Vagina (tissue), 2 donors: ENCODE measurements at regions not wholly inside any gene's neighbourhood (a gene's known extent, or its start where the extent isn't known, plus 50 kb on each side); places are given as distances from the start of the nearest gene placed in this dataset.

Experiments used
- CTCF ChIP-seq, 3 experiments: fragments of 450-650 bp in 2 of 3; fragments of 200-600 bp in 1 of 3; sonication (generic) in 1 of 3; IDR thresholded peaks; one replicate each; pipeline ENCODE4 v1.5.1; 2017 to 2019; ENCODE audit warnings: antibody characterized with exemption in 3 of 3, mild to moderate bottlenecking in 2 of 3, moderate library complexity in 2 of 3
- POLR2AphosphoS5 ChIP-seq, 2 donors: sonication (generic); formaldehyde crosslinking; IDR thresholded peaks; one replicate each; pipeline ENCODE4 v1.9.0; 2017; ENCODE audit warnings: antibody characterized with exemption in 2 of 2, mild to moderate bottlenecking in 2 of 2, low read depth in 1 of 2; ENCODE audit not compliant: insufficient read depth in 1 of 2

- TF ChIP-seq CTCF (IDR thresholded peaks at IDR 0.05), result no peak
- TF ChIP-seq POLR2AphosphoS5 (IDR thresholded peaks at IDR 0.05; ENCODE audit: insufficient read depth in 1 of 2, low read depth in 1 of 2), result no peak
Measured at GRCh38 chr4:1515156-1515555, 108.9 kb upstream of the NKX1-1 start.
